GM23338 (cell line): ENCODE measurements at regions not wholly inside any gene's neighbourhood (a gene's known extent, or its start where the extent isn't known, plus 50 kb on each side); places are given as distances from the start of the nearest gene placed in this dataset.
A peak's percentile ranks its signal among the peaks of the same experiment; 100 is the strongest.

Source experiments
- ATAC-seq: fragments of 200-7000 bp; cut with Tn5 transposase; 3 replicates; pipeline ENCODE4 v1.9.1; 2020
- DNase-seq: peaks from one replicate; pipeline ENCODE4 v3.0.0-alpha.2; 2015; ENCODE audit warnings: low spot score
- H2AFZ ChIP-seq: fragments of 200-600 bp; sonication (generic); 2 replicates; pipeline ENCODE4 v1.8.0; 2016; ENCODE audit warnings: antibody characterized with exemption, mild to moderate bottlenecking, moderate library complexity
- H3F3A ChIP-seq: fragments of 200-600 bp; sonication (generic); replicated peaks from 2 replicates; pipeline ENCODE4 v1.8.0; 2017; ENCODE audit warnings: antibody characterized with exemption, mixed run types, low read depth
- H3K27ac ChIP-seq: fragments of 200-600 bp; sonication (generic); 2 replicates; pipeline ENCODE4 v1.6.1; 2016; ENCODE audit warnings: low read depth
- H3K27me3 ChIP-seq: fragments of 200-600 bp; sonication (generic); 2 replicates; pipeline ENCODE4 v1.8.0; 2016; ENCODE audit warnings: mild to moderate bottlenecking, mixed run types, moderate library complexity; ENCODE audit not compliant: insufficient read depth
- H3K36me3 ChIP-seq: fragments of 200-600 bp; sonication (generic); 2 replicates; pipeline ENCODE4 v1.8.0; 2016; ENCODE audit warnings: mild to moderate bottlenecking; ENCODE audit not compliant: insufficient read depth
- H3K4me1 ChIP-seq: fragments of 200-600 bp; sonication (generic); 2 replicates; pipeline ENCODE4 v1.8.0; 2016; ENCODE audit warnings: mild to moderate bottlenecking, moderate library complexity; ENCODE audit not compliant: insufficient read depth
- H3K4me2 ChIP-seq: fragments of 200-600 bp; sonication (generic); 2 replicates; pipeline ENCODE4 v1.7.1; 2017; ENCODE audit warnings: mixed run types
- H3K4me3 ChIP-seq: fragments of 200-600 bp; sonication (generic); 2 replicates; pipeline ENCODE4 v1.6.1; 2016; ENCODE audit warnings: mixed run types
- H3K79me2 ChIP-seq: fragments of 200-600 bp; sonication (generic); replicated peaks from 2 replicates; pipeline ENCODE4 v1.8.0; 2017; ENCODE audit warnings: mild to moderate bottlenecking; ENCODE audit not compliant: insufficient read depth
- H3K9me2 ChIP-seq: fragments of 200-600 bp; sonication (generic); 2 replicates; pipeline ENCODE4 v1.8.0; 2017; ENCODE audit not compliant: insufficient read depth
- H4K20me1 ChIP-seq: fragments of 200-600 bp; sonication (generic); replicated peaks from 2 replicates; pipeline ENCODE4 v1.8.0; 2017; ENCODE audit warnings: mild to moderate bottlenecking; ENCODE audit not compliant: insufficient read depth
- H3K27ac Mint-ChIP-seq: 2 replicates; pipeline ENCODE4 v1.8.0; 2020; ENCODE audit warnings: inconsistent platforms, mild to moderate bottlenecking, moderate library complexity, mixed read lengths
- H3K27me3 Mint-ChIP-seq: 3 replicates; pipeline ENCODE4 v1.8.0; 2022; ENCODE audit warnings: low read depth, mild to moderate bottlenecking, moderate library complexity, mixed read lengths, inconsistent platforms; ENCODE audit not compliant: insufficient read depth, poor library complexity
- H3K36me3 Mint-ChIP-seq: 3 replicates; pipeline ENCODE4 v1.8.0; 2021; ENCODE audit warnings: low read depth, mild to moderate bottlenecking, inconsistent platforms, moderate library complexity, mixed read lengths
- H3K4me1 Mint-ChIP-seq: 3 replicates; pipeline ENCODE4 v1.8.0; 2020; ENCODE audit warnings: mild to moderate bottlenecking, inconsistent platforms, mixed read lengths
- H3K4me3 Mint-ChIP-seq: 3 replicates; pipeline ENCODE4 v1.8.0; 2021; ENCODE audit warnings: moderate library complexity, mild to moderate bottlenecking, inconsistent platforms, mixed read lengths
- H3K9me3 Mint-ChIP-seq: 3 replicates; pipeline ENCODE4 v1.8.0; 2020; ENCODE audit warnings: moderate library complexity, mild to moderate bottlenecking, inconsistent platforms, mixed read lengths
- CREB1 ChIP-seq: fragments of 250-450 bp; sonication (Bioruptor Pico); IDR thresholded peaks from 2 replicates; pipeline ENCODE4 v1.5.0; 2020; ENCODE audit warnings: low read depth, mild to moderate bottlenecking, moderate library complexity
- JUNB ChIP-seq: IDR thresholded peaks from one replicate; pipeline ENCODE4 v1.6.1; 2016; ENCODE audit warnings: antibody characterized with exemption; ENCODE audit not compliant: unreplicated experiment
- NANOG ChIP-seq: IDR thresholded peaks from 2 replicates; pipeline ENCODE4 v1.6.1; 2016; ENCODE audit warnings: antibody characterized with exemption, borderline replicate concordance
- POLR2AphosphoS5 ChIP-seq: IDR thresholded peaks from 2 replicates; pipeline ENCODE4 v1.6.1; 2016; ENCODE audit warnings: antibody characterized with exemption, low read depth
- STAT1 ChIP-seq: IDR thresholded peaks from one replicate; pipeline ENCODE4 v1.6.1; 2016; ENCODE audit warnings: antibody characterized with exemption; ENCODE audit not compliant: unreplicated experiment
- ZNF114 ChIP-seq: fragments of 250-450 bp; sonication (Bioruptor Pico); IDR thresholded peaks from 2 replicates; pipeline ENCODE4 v1.5.0; 2020; ENCODE audit warnings: mild to moderate bottlenecking, moderate library complexity
- ZNF331 ChIP-seq: fragments of 250-450 bp; sonication (Bioruptor Pico); IDR thresholded peaks from 2 replicates; pipeline ENCODE4 v1.5.0; 2020; ENCODE audit warnings: low read depth, mild to moderate bottlenecking, moderate library complexity
- TF ChIP-seq, protein P1 (sequence below): IDR thresholded peaks from one replicate; pipeline ENCODE4 v1.6.1; 2018; ENCODE audit warnings: antibody characterized with exemption; ENCODE audit not compliant: unreplicated experiment
- TF ChIP-seq, protein P2 (sequence below): IDR thresholded peaks from 2 replicates; pipeline ENCODE4 v1.6.1; 2016; ENCODE audit warnings: antibody characterized with exemption
- TF ChIP-seq, protein P3 (sequence below): fragments of 250-450 bp; sonication (Bioruptor Pico); IDR thresholded peaks from 2 replicates; pipeline ENCODE4 v1.5.0; 2020; ENCODE audit warnings: mild to moderate bottlenecking, moderate library complexity

DNA sequence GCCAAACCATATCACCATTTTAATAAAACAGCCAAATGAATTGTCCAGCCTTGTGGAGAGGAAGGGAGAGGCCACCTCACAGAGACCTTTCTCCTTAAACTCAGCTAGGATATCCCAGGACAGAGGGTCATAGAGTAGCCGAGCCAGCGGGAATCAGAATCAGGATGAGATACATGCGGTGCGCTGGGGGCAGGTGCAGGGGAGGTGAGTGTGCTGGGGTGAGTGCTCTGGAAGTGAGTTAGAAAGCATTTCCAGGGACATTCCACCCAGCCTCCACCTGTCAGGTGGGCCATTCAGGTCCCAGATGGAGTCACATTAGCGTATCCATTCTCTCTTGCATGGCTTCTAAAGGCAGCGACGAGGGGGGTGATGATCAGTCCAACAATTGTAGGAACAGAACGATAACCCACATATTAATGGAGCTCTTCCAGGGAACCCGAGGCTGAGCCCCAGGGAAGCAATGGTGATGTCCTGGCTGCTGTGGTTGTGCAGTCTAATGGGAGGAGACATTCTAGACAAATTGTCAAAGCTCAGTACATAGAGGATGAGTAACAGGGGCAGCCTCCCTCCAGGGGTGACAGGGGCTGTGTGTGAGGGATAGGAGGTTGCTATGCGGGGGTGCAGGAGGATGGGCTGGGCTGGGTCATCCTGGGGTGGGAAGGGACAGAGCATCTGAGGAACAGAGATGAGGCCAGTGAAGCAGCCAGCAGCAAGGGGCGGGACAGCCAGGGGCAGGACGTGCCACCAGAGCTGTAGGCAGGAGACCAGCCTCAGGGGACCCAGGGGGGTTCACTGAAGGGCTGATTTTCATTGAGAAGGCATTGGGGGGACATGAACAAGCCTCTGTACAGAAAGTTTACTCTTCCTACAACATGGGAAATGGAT is 88.7 kb upstream of the FRMD1 start:
- no peak overlapping the region for H3K4me3 ChIP-seq
- no peaks in the 10 kb centered on the region for H3F3A ChIP-seq
- no peaks in the 10 kb centered on the region for H3K27me3 ChIP-seq
- no peaks in the 10 kb centered on the region for H3K79me2 ChIP-seq
- H3K9me2 ChIP-seq: no peaks in the 10 kb centered on the region
- H2AFZ ChIP-seq: no peak overlapping the region
- DNase-seq (no peak), ATAC-seq (no peak)
- peaks cover 23% of the 10 kb centered on the region for H3K27me3 Mint-ChIP-seq
- peaks cover 28% of the 10 kb centered on the region for H3K36me3 Mint-ChIP-seq
- peak overlapping the region; percentile 54; the same call in 1 of the 2 replicates for H3K27ac Mint-ChIP-seq
- no peak overlapping the region for H3K4me2 ChIP-seq
- no peaks in the 10 kb centered on the region for H4K20me1 ChIP-seq
- no peak overlapping the region for H3K27ac ChIP-seq
- TF ChIP-seq ZNF114: no peak
- TF ChIP-seq, protein P1, sequence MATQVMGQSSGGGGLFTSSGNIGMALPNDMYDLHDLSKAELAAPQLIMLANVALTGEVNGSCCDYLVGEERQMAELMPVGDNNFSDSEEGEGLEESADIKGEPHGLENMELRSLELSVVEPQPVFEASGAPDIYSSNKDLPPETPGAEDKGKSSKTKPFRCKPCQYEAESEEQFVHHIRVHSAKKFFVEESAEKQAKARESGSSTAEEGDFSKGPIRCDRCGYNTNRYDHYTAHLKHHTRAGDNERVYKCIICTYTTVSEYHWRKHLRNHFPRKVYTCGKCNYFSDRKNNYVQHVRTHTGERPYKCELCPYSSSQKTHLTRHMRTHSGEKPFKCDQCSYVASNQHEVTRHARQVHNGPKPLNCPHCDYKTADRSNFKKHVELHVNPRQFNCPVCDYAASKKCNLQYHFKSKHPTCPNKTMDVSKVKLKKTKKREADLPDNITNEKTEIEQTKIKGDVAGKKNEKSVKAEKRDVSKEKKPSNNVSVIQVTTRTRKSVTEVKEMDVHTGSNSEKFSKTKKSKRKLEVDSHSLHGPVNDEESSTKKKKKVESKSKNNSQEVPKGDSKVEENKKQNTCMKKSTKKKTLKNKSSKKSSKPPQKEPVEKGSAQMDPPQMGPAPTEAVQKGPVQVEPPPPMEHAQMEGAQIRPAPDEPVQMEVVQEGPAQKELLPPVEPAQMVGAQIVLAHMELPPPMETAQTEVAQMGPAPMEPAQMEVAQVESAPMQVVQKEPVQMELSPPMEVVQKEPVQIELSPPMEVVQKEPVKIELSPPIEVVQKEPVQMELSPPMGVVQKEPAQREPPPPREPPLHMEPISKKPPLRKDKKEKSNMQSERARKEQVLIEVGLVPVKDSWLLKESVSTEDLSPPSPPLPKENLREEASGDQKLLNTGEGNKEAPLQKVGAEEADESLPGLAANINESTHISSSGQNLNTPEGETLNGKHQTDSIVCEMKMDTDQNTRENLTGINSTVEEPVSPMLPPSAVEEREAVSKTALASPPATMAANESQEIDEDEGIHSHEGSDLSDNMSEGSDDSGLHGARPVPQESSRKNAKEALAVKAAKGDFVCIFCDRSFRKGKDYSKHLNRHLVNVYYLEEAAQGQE: no peak
- no peak for TF ChIP-seq NANOG
- TF ChIP-seq ZNF331: no peak
- H3K4me1 Mint-ChIP-seq: peaks cover 37% of the 10 kb centered on the region
- no peak overlapping the region for H3K4me3 Mint-ChIP-seq
- H3K9me3 Mint-ChIP-seq: peaks cover 20% of the 10 kb centered on the region
- H3K36me3 ChIP-seq: no peaks in the 10 kb centered on the region
- peaks cover 8% of the 10 kb centered on the region for H3K4me1 ChIP-seq

DNA sequence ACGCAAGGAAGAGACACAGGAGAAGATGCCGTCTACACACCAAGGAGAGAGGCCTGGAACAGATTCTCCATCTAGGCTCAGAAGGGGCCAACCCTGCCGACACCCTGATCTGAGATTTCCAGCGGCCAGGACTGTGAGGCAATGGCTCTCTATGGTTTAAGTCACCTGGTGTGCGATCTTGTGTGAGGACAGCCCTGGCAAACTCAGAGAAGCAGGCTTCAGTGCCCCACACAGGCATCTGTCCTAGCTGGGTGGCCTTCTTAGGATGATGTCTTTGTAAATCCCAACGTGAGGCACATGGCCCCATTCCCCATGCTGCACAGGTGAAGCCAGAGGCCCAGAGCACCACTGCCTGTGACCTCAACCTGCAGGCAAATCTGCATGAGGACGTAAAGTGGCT is 87.6 kb upstream of the FRMD1 start:
- Histone ChIP-seq H3K36me3 (no peaks in the 10 kb centered on the region), H3K9me2 (no peaks in the 10 kb centered on the region), H3K4me2 (no peak overlapping the region), H3K27ac (no peak overlapping the region), H3K79me2 (no peaks in the 10 kb centered on the region), H3K27me3 (no peaks in the 10 kb centered on the region), H4K20me1 (no peaks in the 10 kb centered on the region), H3F3A (no peaks in the 10 kb centered on the region), H2AFZ (no peak overlapping the region), H3K4me3 (no peak overlapping the region), H3K4me1 (no peaks in the 10 kb centered on the region)
- H3K4me3 Mint-ChIP-seq: no peak overlapping the region
- DNase-seq (no peak), ATAC-seq (no peak)
- peaks cover 20% of the 10 kb centered on the region for H3K9me3 Mint-ChIP-seq
- peaks cover 32% of the 10 kb centered on the region for H3K4me1 Mint-ChIP-seq
- peaks cover 23% of the 10 kb centered on the region for H3K27me3 Mint-ChIP-seq
- H3K36me3 Mint-ChIP-seq: peaks cover 28% of the 10 kb centered on the region
- H3K27ac Mint-ChIP-seq: no peak overlapping the region
- TF ChIP-seq POLR2AphosphoS5 (no peak), CREB1 (CRISPR knock-in tag) (no peak), JUNB (no peak), NANOG (no peak), STAT1 (no peak), ZNF331 (no peak)
- TF ChIP-seq, protein P2, sequence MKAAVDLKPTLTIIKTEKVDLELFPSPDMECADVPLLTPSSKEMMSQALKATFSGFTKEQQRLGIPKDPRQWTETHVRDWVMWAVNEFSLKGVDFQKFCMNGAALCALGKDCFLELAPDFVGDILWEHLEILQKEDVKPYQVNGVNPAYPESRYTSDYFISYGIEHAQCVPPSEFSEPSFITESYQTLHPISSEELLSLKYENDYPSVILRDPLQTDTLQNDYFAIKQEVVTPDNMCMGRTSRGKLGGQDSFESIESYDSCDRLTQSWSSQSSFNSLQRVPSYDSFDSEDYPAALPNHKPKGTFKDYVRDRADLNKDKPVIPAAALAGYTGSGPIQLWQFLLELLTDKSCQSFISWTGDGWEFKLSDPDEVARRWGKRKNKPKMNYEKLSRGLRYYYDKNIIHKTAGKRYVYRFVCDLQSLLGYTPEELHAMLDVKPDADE: no peak
- TF ChIP-seq, protein P3, sequence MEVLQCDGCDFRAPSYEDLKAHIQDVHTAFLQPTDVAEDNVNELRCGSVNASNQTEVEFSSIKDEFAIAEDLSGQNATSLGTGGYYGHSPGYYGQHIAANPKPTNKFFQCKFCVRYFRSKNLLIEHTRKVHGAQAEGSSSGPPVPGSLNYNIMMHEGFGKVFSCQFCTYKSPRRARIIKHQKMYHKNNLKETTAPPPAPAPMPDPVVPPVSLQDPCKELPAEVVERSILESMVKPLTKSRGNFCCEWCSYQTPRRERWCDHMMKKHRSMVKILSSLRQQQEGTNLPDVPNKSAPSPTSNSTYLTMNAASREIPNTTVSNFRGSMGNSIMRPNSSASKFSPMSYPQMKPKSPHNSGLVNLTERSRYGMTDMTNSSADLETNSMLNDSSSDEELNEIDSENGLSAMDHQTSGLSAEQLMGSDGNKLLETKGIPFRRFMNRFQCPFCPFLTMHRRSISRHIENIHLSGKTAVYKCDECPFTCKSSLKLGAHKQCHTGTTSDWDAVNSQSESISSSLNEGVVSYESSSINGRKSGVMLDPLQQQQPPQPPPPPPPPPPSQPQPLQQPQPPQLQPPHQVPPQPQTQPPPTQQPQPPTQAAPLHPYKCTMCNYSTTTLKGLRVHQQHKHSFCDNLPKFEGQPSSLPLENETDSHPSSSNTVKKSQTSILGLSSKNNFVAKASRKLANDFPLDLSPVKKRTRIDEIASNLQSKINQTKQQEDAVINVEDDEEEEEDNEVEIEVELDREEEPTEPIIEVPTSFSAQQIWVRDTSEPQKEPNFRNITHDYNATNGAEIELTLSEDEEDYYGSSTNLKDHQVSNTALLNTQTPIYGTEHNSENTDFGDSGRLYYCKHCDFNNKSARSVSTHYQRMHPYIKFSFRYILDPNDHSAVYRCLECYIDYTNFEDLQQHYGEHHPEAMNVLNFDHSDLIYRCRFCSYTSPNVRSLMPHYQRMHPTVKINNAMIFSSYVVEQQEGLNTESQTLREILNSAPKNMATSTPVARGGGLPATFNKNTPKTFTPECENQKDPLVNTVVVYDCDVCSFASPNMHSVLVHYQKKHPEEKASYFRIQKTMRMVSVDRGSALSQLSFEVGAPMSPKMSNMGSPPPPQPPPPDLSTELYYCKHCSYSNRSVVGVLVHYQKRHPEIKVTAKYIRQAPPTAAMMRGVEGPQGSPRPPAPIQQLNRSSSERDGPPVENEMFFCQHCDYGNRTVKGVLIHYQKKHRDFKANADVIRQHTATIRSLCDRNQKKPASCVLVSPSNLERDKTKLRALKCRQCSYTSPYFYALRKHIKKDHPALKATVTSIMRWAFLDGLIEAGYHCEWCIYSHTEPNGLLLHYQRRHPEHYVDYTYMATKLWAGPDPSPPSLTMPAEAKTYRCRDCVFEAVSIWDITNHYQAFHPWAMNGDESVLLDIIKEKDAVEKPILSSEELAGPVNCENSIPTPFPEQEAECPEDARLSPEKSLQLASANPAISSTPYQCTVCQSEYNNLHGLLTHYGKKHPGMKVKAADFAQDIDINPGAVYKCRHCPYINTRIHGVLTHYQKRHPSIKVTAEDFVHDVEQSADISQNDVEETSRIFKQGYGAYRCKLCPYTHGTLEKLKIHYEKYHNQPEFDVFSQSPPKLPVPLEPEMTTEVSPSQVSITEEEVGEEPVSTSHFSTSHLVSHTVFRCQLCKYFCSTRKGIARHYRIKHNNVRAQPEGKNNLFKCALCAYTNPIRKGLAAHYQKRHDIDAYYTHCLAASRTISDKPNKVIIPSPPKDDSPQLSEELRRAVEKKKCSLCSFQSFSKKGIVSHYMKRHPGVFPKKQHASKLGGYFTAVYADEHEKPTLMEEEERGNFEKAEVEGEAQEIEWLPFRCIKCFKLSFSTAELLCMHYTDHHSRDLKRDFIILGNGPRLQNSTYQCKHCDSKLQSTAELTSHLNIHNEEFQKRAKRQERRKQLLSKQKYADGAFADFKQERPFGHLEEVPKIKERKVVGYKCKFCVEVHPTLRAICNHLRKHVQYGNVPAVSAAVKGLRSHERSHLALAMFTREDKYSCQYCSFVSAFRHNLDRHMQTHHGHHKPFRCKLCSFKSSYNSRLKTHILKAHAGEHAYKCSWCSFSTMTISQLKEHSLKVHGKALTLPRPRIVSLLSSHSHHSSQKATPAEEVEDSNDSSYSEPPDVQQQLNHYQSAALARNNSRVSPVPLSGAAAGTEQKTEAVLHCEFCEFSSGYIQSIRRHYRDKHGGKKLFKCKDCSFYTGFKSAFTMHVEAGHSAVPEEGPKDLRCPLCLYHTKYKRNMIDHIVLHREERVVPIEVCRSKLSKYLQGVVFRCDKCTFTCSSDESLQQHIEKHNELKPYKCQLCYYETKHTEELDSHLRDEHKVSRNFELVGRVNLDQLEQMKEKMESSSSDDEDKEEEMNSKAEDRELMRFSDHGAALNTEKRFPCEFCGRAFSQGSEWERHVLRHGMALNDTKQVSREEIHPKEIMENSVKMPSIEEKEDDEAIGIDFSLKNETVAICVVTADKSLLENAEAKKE (CRISPR knock-in tag): no peak
